PC-9 (cell line): ENCODE measurements at regions not wholly inside any gene's neighbourhood (a gene's known extent, or its start where the extent isn't known, plus 50 kb on each side); places are given as distances from the start of the nearest gene placed in this dataset.
A peak's percentile ranks its signal among the peaks of the same experiment; 100 is the strongest.

Experiments
- BruUV-seq: library from RNA; stranded (reverse); fragments of 400-500 nt; replicated peaks from 2 replicates; lab custom pipeline; 2021; lab: Mats Ljungman, UMichigan
- CTCF ChIA-PET: fragments of 300-600 bp; sonication (Branson Sonifier 250); formaldehyde crosslinking; loops from one replicate; lab custom pipeline; 2022; ENCODE audit warnings: antibody characterized with exemption; lab: Charles Lee
- POLR2A ChIA-PET: fragments of 300-600 bp; sonication (Branson Sonifier 250); formaldehyde crosslinking; loops from one replicate; lab custom pipeline; 2022; ENCODE audit warnings: antibody characterized with exemption; ENCODE audit not compliant: unreplicated experiment; lab: Charles Lee
- DNase-seq, 2 experiments: peaks; one replicate each; pipeline versions ENCODE4 v3.0.0 to v3.0.0-alpha.2; 2015 to 2022; ENCODE audit warnings: mixed read lengths in 1 of 2
- H2AFZ ChIP-seq: fragments of 200-600 bp; sonication (generic); 2 replicates; pipeline ENCODE4 v1.8.1; 2017; ENCODE audit warnings: antibody characterized with exemption
- H3F3A ChIP-seq: fragments of 200-600 bp; sonication (generic); 2 replicates; pipeline ENCODE4 v1.8.1; 2017; ENCODE audit warnings: antibody characterized with exemption, mild to moderate bottlenecking, low read depth; ENCODE audit not compliant: insufficient read depth
- H3K27ac ChIP-seq: fragments of 200-600 bp; sonication (generic); 2 replicates; pipeline ENCODE4 v1.6.1; 2016; ENCODE audit warnings: mixed run types
- H3K27me3 ChIP-seq: fragments of 200-600 bp; sonication (generic); 2 replicates; pipeline ENCODE4 v1.6.1; 2016; ENCODE audit warnings: low read depth, mixed run types; ENCODE audit not compliant: insufficient read depth
- H3K36me3 ChIP-seq: fragments of 200-600 bp; sonication (generic); 2 replicates; pipeline ENCODE4 v1.6.1; 2016; ENCODE audit warnings: low read depth, mixed run types
- H3K4me1 ChIP-seq: fragments of 200-600 bp; sonication (generic); replicated peaks from 2 replicates; pipeline ENCODE4 v1.6.1; 2016; ENCODE audit warnings: mixed run types; ENCODE audit not compliant: insufficient read depth
- H3K4me2 ChIP-seq: fragments of 200-600 bp; sonication (generic); 2 replicates; pipeline ENCODE4 v1.6.1; 2017; ENCODE audit warnings: mixed run types
- H3K4me3 ChIP-seq: fragments of 200-600 bp; sonication (generic); 2 replicates; pipeline ENCODE4 v1.6.1; 2016; ENCODE audit warnings: mixed run types
- H3K79me2 ChIP-seq: fragments of 200-600 bp; sonication (generic); 2 replicates; pipeline ENCODE4 v1.6.1; 2017; ENCODE audit warnings: low read depth, mixed run types
- H3K9me2 ChIP-seq: fragments of 200-600 bp; sonication (generic); 2 replicates; pipeline ENCODE4 v1.8.1; 2017; ENCODE audit warnings: mild to moderate bottlenecking; ENCODE audit not compliant: insufficient read depth
- H3K9me3 ChIP-seq: fragments of 200-600 bp; sonication (generic); 2 replicates; pipeline ENCODE4 v1.8.1; 2016; ENCODE audit warnings: low read depth; ENCODE audit not compliant: insufficient read depth
- H4K20me1 ChIP-seq: fragments of 200-600 bp; sonication (generic); 2 replicates; pipeline ENCODE4 v1.8.1; 2017; ENCODE audit not compliant: insufficient read depth
- CTCF ChIP-seq: fragments of 200-600 bp; sonication (generic); conservative IDR thresholded peaks from 2 replicates; pipeline ENCODE4 v1.6.1; 2017; ENCODE audit warnings: mixed run types, antibody characterized with exemption, mild to moderate bottlenecking, moderate library complexity
- EZH2 ChIP-seq: fragments of 200-600 bp; sonication (generic); IDR thresholded peaks from 2 replicates; pipeline ENCODE4 v1.8.0; 2017; ENCODE audit warnings: antibody characterized with exemption, low read depth
- intact Hi-C: fragments of 100-400 bp; cut with micrococcal nuclease; formaldehyde crosslinking; loops from one replicate; pipeline ENCODE4 v1.10.0; 2022; ENCODE audit not compliant: unreplicated experiment

- H3K4me3 ChIP-seq, result no peak overlapping the region
- H3K4me1 ChIP-seq, result peaks cover 32% of the 10 kb centered on the region
- no peak overlapping the region for H2AFZ ChIP-seq
- no peaks in the 10 kb centered on the region for H3F3A ChIP-seq
- ChIA-PET CTCF (no interaction called here), POLR2A (no interaction called here)
- intact Hi-C loops, result loop anchor here (1.0 to 5.0 kb wide), 3 partner anchors 43 to 228 kb away; no protein-coding TSS in a partner anchor
- no peaks in the 10 kb centered on the region for H4K20me1 ChIP-seq
- TF ChIP-seq CTCF, result no peak
- no peak for TF ChIP-seq EZH2
- H3K4me2 ChIP-seq, result no peak overlapping the region
- DNase-seq, result peak in 1 of 2 experiments; percentile 20
- no peaks in the 10 kb centered on the region for H3K79me2 ChIP-seq
- no peaks in the 10 kb centered on the region for H3K27me3 ChIP-seq
- H3K9me2 ChIP-seq, result no peaks in the 10 kb centered on the region
- no peaks in the 10 kb centered on the region for H3K9me3 ChIP-seq
- H3K27ac ChIP-seq, result no peak overlapping the region
- H3K36me3 ChIP-seq, result no peaks in the 10 kb centered on the region
- BruUV-seq, result no TSS peak
Observed at GRCh38 chr2:120626566-120626965, 109.1 kb upstream of the GLI2 start.

- Histone ChIP-seq H3K27ac (no peak overlapping the region), H2AFZ (no peak overlapping the region), H4K20me1 (no peaks in the 10 kb centered on the region), H3K9me2 (no peaks in the 10 kb centered on the region), H3K4me3 (no peak overlapping the region), H3K36me3 (no peaks in the 10 kb centered on the region), H3K27me3 (no peaks in the 10 kb centered on the region), H3F3A (no peaks in the 10 kb centered on the region), H3K9me3 (no peaks in the 10 kb centered on the region), H3K79me2 (no peaks in the 10 kb centered on the region), H3K4me2 (no peak overlapping the region), H3K4me1 (peaks cover 32% of the 10 kb centered on the region)
- no TSS peak for BruUV-seq
- TF ChIP-seq CTCF, result no peak
- TF ChIP-seq EZH2, result no peak
- CTCF ChIA-PET, result no interaction called here
- DNase-seq, result peak in 1 of 2 experiments; percentile 10
- intact Hi-C loops, result loop anchor here (5.0 kb wide), 1 partner anchor 66 kb away; no protein-coding TSS in a partner anchor
- POLR2A ChIA-PET, result no interaction called here
Observed at GRCh38 chr2:120628248-120628647, 107.4 kb upstream of the GLI2 start.

GRCh38 chr2:120629241-120629895 is 106.3 kb upstream of the GLI2 start:
- CTCF ChIA-PET, result no interaction called here
- Histone ChIP-seq H2AFZ (no peak overlapping the region), H3K79me2 (no peaks in the 10 kb centered on the region), H3K9me2 (no peaks in the 10 kb centered on the region), H3K27me3 (no peaks in the 10 kb centered on the region), H3K4me1 (peaks cover 32% of the 10 kb centered on the region), H3K9me3 (no peaks in the 10 kb centered on the region), H3F3A (no peaks in the 10 kb centered on the region), H3K27ac (no peak overlapping the region), H4K20me1 (no peaks in the 10 kb centered on the region), H3K36me3 (no peaks in the 10 kb centered on the region), H3K4me3 (no peak overlapping the region), H3K4me2 (no peak overlapping the region)
- BruUV-seq, result no TSS peak
- DNase-seq, result no peak
- intact Hi-C loops, result loop anchor here (5.0 kb wide), 1 partner anchor 67 kb away; no protein-coding TSS in a partner anchor
- TF ChIP-seq CTCF (no peak), EZH2 (no peak)
- POLR2A ChIA-PET, result no interaction called here
